WTC11 (cell line): ENCODE measurements at regions not wholly inside any gene's neighbourhood (a gene's known extent, or its start where the extent isn't known, plus 50 kb on each side); places are given as distances from the start of the nearest gene placed in this dataset.

ENCODE experiments used
- ATAC-seq: fragments of 200-7000 bp; cut with Tn5 transposase; 2 replicates; pipeline ENCODE4 v1.10.0; 2021; ENCODE audit warnings: mild to moderate bottlenecking, moderate library complexity
- CTCF ChIA-PET: fragments of 300-600 bp; sonication (Branson Sonifier 250); formaldehyde crosslinking; loops from one replicate; lab custom pipeline; 2021; ENCODE audit warnings: antibody characterized with exemption; lab: Charles Lee
- POLR2A ChIA-PET: fragments of 350-600 bp; sonication (Branson Sonifier 250); formaldehyde crosslinking; loops from one replicate; lab custom pipeline; 2021; ENCODE audit warnings: antibody characterized with exemption; lab: Charles Lee
- DNase-seq: peaks from one replicate; pipeline ENCODE4 v3.0.0; 2021; ENCODE audit warnings: low spot score
- H3K27ac Mint-ChIP-seq: 2 replicates; pipeline ENCODE4 v1.8.0; 2021; ENCODE audit warnings: mixed read lengths
- H3K27me3 Mint-ChIP-seq: 2 replicates; pipeline ENCODE4 v1.8.0; 2021; ENCODE audit warnings: low read depth, mild to moderate bottlenecking, moderate library complexity, mixed read lengths
- H3K36me3 Mint-ChIP-seq: 2 replicates; pipeline ENCODE4 v1.8.0; 2021; ENCODE audit warnings: mixed read lengths
- H3K4me1 Mint-ChIP-seq: 2 replicates; pipeline ENCODE4 v1.8.0; 2022; ENCODE audit warnings: mixed read lengths
- H3K4me3 Mint-ChIP-seq: 2 replicates; pipeline ENCODE4 v1.8.0; 2021; ENCODE audit warnings: mild to moderate bottlenecking, moderate library complexity, mixed read lengths
- H3K9me3 Mint-ChIP-seq: 2 replicates; pipeline ENCODE4 v1.8.0; 2021; ENCODE audit warnings: mixed read lengths
- CBFB ChIP-seq: sonication (generic); formaldehyde crosslinking; IDR thresholded peaks from 2 replicates; pipeline ENCODE4 v1.8.1; 2022; ENCODE audit warnings: mild to moderate bottlenecking, low read depth, missing genetic modification reagents
- CDX4 ChIP-seq: fragments of 250-450 bp; sonication (Bioruptor Pico); IDR thresholded peaks from 2 replicates; pipeline ENCODE4 v1.9.0; 2021; ENCODE audit warnings: moderate library complexity, mild to moderate bottlenecking, inconsistent platforms, borderline replicate concordance
- CREB1 ChIP-seq: sonication (generic); formaldehyde crosslinking; IDR thresholded peaks from 2 replicates; pipeline ENCODE4 v1.8.0; 2023; ENCODE audit warnings: mild to moderate bottlenecking, missing genetic modification reagents
- E2F1 ChIP-seq: sonication (generic); formaldehyde crosslinking; IDR thresholded peaks from 2 replicates; pipeline ENCODE4 v1.8.0; 2022; ENCODE audit warnings: mild to moderate bottlenecking, missing genetic modification reagents
- E2F5 ChIP-seq: sonication (generic); formaldehyde crosslinking; IDR thresholded peaks from 2 replicates; pipeline ENCODE4 v1.8.1; 2022; ENCODE audit warnings: mild to moderate bottlenecking, moderate library complexity, missing genetic modification reagents
- FOXP4 ChIP-seq: sonication (generic); formaldehyde crosslinking; IDR thresholded peaks from 2 replicates; pipeline ENCODE4 v1.8.0; 2022; ENCODE audit warnings: mild to moderate bottlenecking, missing genetic modification reagents
- GABPB1 ChIP-seq: sonication (generic); formaldehyde crosslinking; IDR thresholded peaks from 2 replicates; pipeline ENCODE4 v1.8.1; 2023; ENCODE audit warnings: mild to moderate bottlenecking, missing genetic modification reagents
- GTF2I ChIP-seq: fragments of 250-450 bp; sonication (Bioruptor Pico); conservative IDR thresholded peaks from 2 replicates; pipeline ENCODE4 v1.4.0; 2021; ENCODE audit warnings: mild to moderate bottlenecking
- HMGXB4 ChIP-seq: sonication (generic); formaldehyde crosslinking; IDR thresholded peaks from 2 replicates; pipeline ENCODE4 v1.8.1; 2023; ENCODE audit warnings: mild to moderate bottlenecking, moderate library complexity, missing genetic modification reagents
- IRF1 ChIP-seq: sonication (generic); formaldehyde crosslinking; IDR thresholded peaks from 2 replicates; pipeline ENCODE4 v1.8.0; 2023; ENCODE audit warnings: missing genetic modification reagents
- KAT7 ChIP-seq: sonication (generic); formaldehyde crosslinking; IDR thresholded peaks from 2 replicates; pipeline ENCODE4 v1.8.1; 2023; ENCODE audit warnings: missing genetic modification reagents, mild to moderate bottlenecking, borderline replicate concordance
- MYBL2 ChIP-seq: sonication (generic); formaldehyde crosslinking; IDR thresholded peaks from 2 replicates; pipeline ENCODE4 v1.8.1; 2023; ENCODE audit warnings: mild to moderate bottlenecking, moderate library complexity, missing genetic modification reagents
- NR1H2 ChIP-seq: sonication (generic); formaldehyde crosslinking; IDR thresholded peaks from 2 replicates; pipeline ENCODE4 v1.9.0; 2021; ENCODE audit warnings: mild to moderate bottlenecking, moderate library complexity, missing genetic modification reagents
- SMAD3 ChIP-seq: sonication (generic); formaldehyde crosslinking; IDR thresholded peaks from 2 replicates; pipeline ENCODE4 v1.8.0; 2022; ENCODE audit warnings: missing genetic modification reagents, mild to moderate bottlenecking, borderline replicate concordance
- SOX15 ChIP-seq: fragments of 250-450 bp; sonication (Bioruptor Pico); IDR thresholded peaks from 2 replicates; pipeline ENCODE4 v1.9.0; 2021; ENCODE audit warnings: mild to moderate bottlenecking
- SP1 ChIP-seq: sonication (generic); formaldehyde crosslinking; conservative IDR thresholded peaks from 2 replicates; pipeline ENCODE4 v1.8.1; 2022; ENCODE audit warnings: missing genetic modification reagents
- ZNF423 ChIP-seq: fragments of 250-450 bp; sonication (Bioruptor Pico); IDR thresholded peaks from 2 replicates; pipeline ENCODE4 v2.1.2; 2022; ENCODE audit warnings: mild to moderate bottlenecking, moderate library complexity
- ZSCAN18 ChIP-seq: fragments of 250-450 bp; sonication (Bioruptor Pico); IDR thresholded peaks from 2 replicates; pipeline ENCODE4 v2.1.2; 2022; ENCODE audit warnings: mild to moderate bottlenecking, moderate library complexity

- no peak for TF ChIP-seq SMAD3 (CRISPR knock-in tag)
- no peak for TF ChIP-seq ZNF423 (CRISPR knock-in tag)
- no peak for TF ChIP-seq HMGXB4 (CRISPR knock-in tag)
- TF ChIP-seq E2F5: no peak
These were observed 85.6 kb upstream of the SPOPL start (continued) for GRCh38 chr2:138415985-138416384.

- TF ChIP-seq GABPB1 (CRISPR knock-in tag) (0 out of 2 replicates have a peak, but pooled peaks have one; percentile 12), SOX15 (CRISPR knock-in tag) (no peak)
- peaks cover 8% of the 10 kb centered on the region for H3K9me3 Mint-ChIP-seq
- DNase-seq: no peak
- ChIA-PET POLR2A (no interaction called here), CTCF (no interaction called here)
- H3K27me3 Mint-ChIP-seq: no peaks in the 10 kb centered on the region
- H3K4me3 Mint-ChIP-seq: no peak overlapping the region
- H3K36me3 Mint-ChIP-seq: peaks cover 3% of the 10 kb centered on the region
- no peak for ATAC-seq
- peaks cover 10% of the 10 kb centered on the region for H3K4me1 Mint-ChIP-seq
- no peak overlapping the region for H3K27ac Mint-ChIP-seq
These were observed 83.1 kb upstream of the SPOPL start for GRCh38 chr2:138418453-138418852.

GRCh38 chr2:138421315-138421970, 80.1 kb upstream of the SPOPL start:
- H3K9me3 Mint-ChIP-seq: peaks cover 26% of the 10 kb centered on the region
- H3K27ac Mint-ChIP-seq: no peak overlapping the region; the same call in 1 of the 2 replicates
- DNase-seq (no peak), ATAC-seq (no peak)
- ChIA-PET CTCF (no interaction called here), POLR2A (no interaction called here)
- H3K36me3 Mint-ChIP-seq: peaks cover 24% of the 10 kb centered on the region
- H3K4me1 Mint-ChIP-seq: peaks cover 10% of the 10 kb centered on the region
- H3K27me3 Mint-ChIP-seq: no peaks in the 10 kb centered on the region
- no peak for TF ChIP-seq ZSCAN18 (CRISPR knock-in tag)
- TF ChIP-seq NR1H2 (CRISPR knock-in tag): no peak
- no peak for TF ChIP-seq E2F5
- no peak for TF ChIP-seq GTF2I (CRISPR knock-in tag)
- TF ChIP-seq SP1 (CRISPR knock-in tag): no peak
- TF ChIP-seq IRF1 (CRISPR knock-in tag): no peak
- no peak for TF ChIP-seq FOXP4
- TF ChIP-seq CREB1: no peak
- no peak for TF ChIP-seq KAT7 (CRISPR knock-in tag)
- TF ChIP-seq HMGXB4 (CRISPR knock-in tag): no peak
- TF ChIP-seq MYBL2 (CRISPR knock-in tag): no peak
- TF ChIP-seq CBFB: no peak
- no peak for TF ChIP-seq E2F1
- no peak for TF ChIP-seq CDX4 (CRISPR knock-in tag)
- TF ChIP-seq ZNF423 (CRISPR knock-in tag): no peak
- no peak overlapping the region for H3K4me3 Mint-ChIP-seq
